GM12878 (cell line): ENCODE measurements at regions not wholly inside any gene's neighbourhood (a gene's known extent, or its start where the extent isn't known, plus 50 kb on each side); places are given as distances from the start of the nearest gene placed in this dataset.
A peak's percentile ranks its signal among the peaks of the same experiment; 100 is the strongest.

Source experiments
- ATAC-seq: fragments of 200-7000 bp; cut with Tn5 transposase; 3 replicates; pipeline ENCODE4 v1.9.1; 2020; ENCODE audit warnings: mild to moderate bottlenecking, moderate library complexity
- BruUV-seq: library from RNA; stranded (reverse); fragments of 400-500 nt; replicated peaks from 2 replicates; lab custom pipeline; 2021; lab: Mats Ljungman, UMichigan
- CTCF ChIA-PET: fragments of 300-600 bp; sonication (Branson Sonifier 250); formaldehyde crosslinking; extraction: SDS; loops from one replicate; lab custom pipeline; 2021; ENCODE audit warnings: inconsistent platforms; lab: Yijun Ruan, JAX
- POLR2A ChIA-PET: fragments of 350-600 bp; formaldehyde crosslinking; extraction: SDS; loops from one replicate; lab custom pipeline; 2021; ENCODE audit warnings: inconsistent platforms; lab: Charles Lee
- RAD21 ChIA-PET: fragments of 300-600 bp; sonication (Branson Sonifier 250); formaldehyde crosslinking; loops from one replicate; lab custom pipeline; 2023; ENCODE audit warnings: antibody characterized with exemption; ENCODE audit not compliant: unreplicated experiment; lab: Charles Lee
- SMC1A ChIA-PET: fragments of 300-600 bp; sonication (Branson Sonifier 250); formaldehyde crosslinking; loops from one replicate; lab custom pipeline; 2023; ENCODE audit not compliant: unreplicated experiment, uncharacterized antibody; lab: Charles Lee
- DNase-seq: peaks from one replicate; pipeline ENCODE4 v3.0.0-alpha.2; 2011; ENCODE audit warnings: low read depth, low spot score
- FAIRE-seq: peaks from 3 replicates; lab custom pipeline; 2011; peaks lifted over from hg19 to GRCh38; lab: Jason Lieb, UNC
- H2AFZ ChIP-seq: 2 replicates; pipeline ENCODE4 v1.6.0; 2011; ENCODE audit warnings: low read depth, low read length, control low read depth; ENCODE audit not compliant: control insufficient read depth
- H3K27ac ChIP-seq: 2 replicates; pipeline ENCODE4 v1.5.1; 2011; ENCODE audit warnings: control low read depth; ENCODE audit not compliant: control insufficient read depth, insufficient read depth
- H3K27me3 ChIP-seq, 2 experiments: replicated peaks in 1 of 2; 2 replicates each; pipeline versions ENCODE4 v1.6.0 to v1.6.1; 2011; ENCODE audit warnings: low read length in 1 of 2; ENCODE audit not compliant: control insufficient read depth in 2 of 2, insufficient read depth in 2 of 2
- H3K36me3 ChIP-seq, 2 experiments: 2 replicates each; pipeline ENCODE4 v1.5.1; 2011; ENCODE audit warnings: low read length in 1 of 2; ENCODE audit not compliant: control insufficient read depth in 2 of 2, insufficient read depth in 2 of 2
- H3K4me1 ChIP-seq: 2 replicates; pipeline ENCODE4 v1.6.1; 2011; ENCODE audit warnings: mild to moderate bottlenecking, low read length, moderate library complexity, mixed read lengths; ENCODE audit not compliant: control insufficient read depth, insufficient read depth
- H3K4me2 ChIP-seq: 2 replicates; pipeline ENCODE4 v1.6.0; 2011; ENCODE audit warnings: control low read depth; ENCODE audit not compliant: control insufficient read depth, insufficient read depth
- H3K4me3 ChIP-seq: fragments of 200-600 bp; sonication (generic); 2 replicates; pipeline ENCODE4 v1.5.1; 2016
- H3K79me2 ChIP-seq: 2 replicates; pipeline ENCODE4 v1.6.0; 2011; ENCODE audit warnings: low read length; ENCODE audit not compliant: control insufficient read depth, insufficient read depth
- H3K9ac ChIP-seq: 2 replicates; pipeline ENCODE4 v1.8.0; 2011; ENCODE audit warnings: low read length, control low read depth, mixed read lengths; ENCODE audit not compliant: control insufficient read depth, insufficient read depth
- H3K9me3 ChIP-seq: replicated peaks from 3 replicates; pipeline ENCODE4 v1.5.1; 2011; ENCODE audit warnings: mild to moderate bottlenecking, low read length; ENCODE audit not compliant: control insufficient read depth, insufficient read depth
- H4K20me1 ChIP-seq: 2 replicates; pipeline ENCODE4 v1.6.0; 2011; ENCODE audit not compliant: control insufficient read depth, insufficient read depth
- BRCA1 ChIP-seq: IDR thresholded peaks from 2 replicates; pipeline ENCODE4 v1.6.1; 2011; ENCODE audit warnings: low read depth, low read length, improper control_type of control experiment
- CHD4 ChIP-seq: fragments of 200-600 bp; sonication (generic); IDR thresholded peaks from 2 replicates; pipeline ENCODE4 v1.6.1; 2016; ENCODE audit warnings: mild to moderate bottlenecking
- GATAD2B ChIP-seq: fragments of 450-650 bp; conservative IDR thresholded peaks from 2 replicates; pipeline ENCODE4 v1.6.1; 2017; ENCODE audit warnings: low read depth, mild to moderate bottlenecking, moderate library complexity
- SP1 ChIP-seq: IDR thresholded peaks from one replicate; pipeline ENCODE4 v1.6.1; 2011; ENCODE audit warnings: low read depth, low read length
- SUZ12 ChIP-seq: fragments of 200-600 bp; sonication (generic); IDR thresholded peaks from one replicate; pipeline ENCODE4 v1.6.1; 2018; ENCODE audit warnings: antibody characterized with exemption, mild to moderate bottlenecking; ENCODE audit not compliant: unreplicated experiment
- TCF7 ChIP-seq: IDR thresholded peaks from 2 replicates; pipeline ENCODE4 v1.6.1; 2014; ENCODE audit warnings: antibody characterized with exemption, borderline replicate concordance
- WGBS: methylation state at CpG from one replicate; pipeline ENCODE4 v1.1.6; 2016; ENCODE audit warnings: low lambda C conversion rate; ENCODE audit not compliant: insufficient replicate concordance, insufficient coverage; ENCODE audit errors: missing lambda C conversion rate; 5-methylcytosine and 5-hydroxymethylcytosine counted together
- in situ Hi-C: fragments of 300-500 bp; cut with MboI; formaldehyde crosslinking; loops from 9 replicates; pipeline ENCODE4 v1.14.3; 2018; ENCODE audit warnings: mixed read lengths
- intact Hi-C: fragments of 100-400 bp; cut with micrococcal nuclease; formaldehyde crosslinking; loops from one replicate; pipeline ENCODE4 v1.14.2; 2022; ENCODE audit not compliant: unreplicated experiment
- TF ChIP-seq, protein P1 (sequence below): fragments of 450-650 bp; IDR thresholded peaks from 2 replicates; pipeline ENCODE4 v1.6.1; 2017; ENCODE audit warnings: mild to moderate bottlenecking
- TF ChIP-seq, protein P2 (sequence below): fragments of 450-650 bp; IDR thresholded peaks from 2 replicates; pipeline ENCODE4 v1.6.1; 2016; ENCODE audit warnings: mild to moderate bottlenecking
- TF ChIP-seq, protein P3 (sequence below): IDR thresholded peaks from 2 replicates; pipeline ENCODE4 v1.6.1; 2012; ENCODE audit warnings: low read depth, low read length, improper control_type of control experiment

DNA sequence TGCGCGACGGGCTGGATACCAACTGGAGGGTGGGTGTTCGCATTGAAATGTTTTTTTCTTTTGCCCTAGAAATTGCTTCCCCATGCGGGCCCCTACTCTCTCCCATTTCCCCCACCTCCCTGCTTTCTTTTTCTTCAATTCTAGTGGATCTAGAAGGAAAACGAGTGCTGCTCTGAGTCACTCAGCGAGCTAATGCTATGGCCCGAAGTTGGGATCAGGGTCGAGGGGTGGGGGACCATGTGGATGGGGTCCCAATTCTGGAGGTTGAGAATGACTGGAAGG lies 71.5 kb downstream of the SOX4 start:
- Histone ChIP-seq H4K20me1 (no peaks in the 10 kb centered on the region), H3K9me3 (no peaks in the 10 kb centered on the region; the same call in 2 of the 3 replicates), H3K4me1 (no peaks in the 10 kb centered on the region; the same call in 1 of the 2 replicates), H3K36me3 (no peaks in the 10 kb centered on the region), H3K4me2 (no peak overlapping the region), H3K9ac (no peak overlapping the region), H3K27me3 (peaks cover 11 to 22% of the 10 kb centered on the region in 2 experiments), H2AFZ (no peak overlapping the region), H3K27ac (no peak overlapping the region), H3K4me3 (no peak overlapping the region), H3K79me2 (no peaks in the 10 kb centered on the region)
- no peak for FAIRE-seq
- 26% methylated on average over 9 of the region's 9 CpGs for WGBS
- RAD21 ChIA-PET = no interaction called here
- SMC1A ChIA-PET = no interaction called here
- no peak for DNase-seq
- no peak for ATAC-seq
- intact Hi-C loops = no loop called here
- no peak for TF ChIP-seq SP1
- peak; percentile 28 for TF ChIP-seq SUZ12
- in situ Hi-C loops = no loop called here
- BruUV-seq = no TSS peak
- CTCF ChIA-PET = interaction anchor here (0.7 kb wide), 1 partner anchor 17 kb away, joined by 3 read pairs; no protein-coding TSS in a partner anchor
- POLR2A ChIA-PET = no interaction called here

DNA sequence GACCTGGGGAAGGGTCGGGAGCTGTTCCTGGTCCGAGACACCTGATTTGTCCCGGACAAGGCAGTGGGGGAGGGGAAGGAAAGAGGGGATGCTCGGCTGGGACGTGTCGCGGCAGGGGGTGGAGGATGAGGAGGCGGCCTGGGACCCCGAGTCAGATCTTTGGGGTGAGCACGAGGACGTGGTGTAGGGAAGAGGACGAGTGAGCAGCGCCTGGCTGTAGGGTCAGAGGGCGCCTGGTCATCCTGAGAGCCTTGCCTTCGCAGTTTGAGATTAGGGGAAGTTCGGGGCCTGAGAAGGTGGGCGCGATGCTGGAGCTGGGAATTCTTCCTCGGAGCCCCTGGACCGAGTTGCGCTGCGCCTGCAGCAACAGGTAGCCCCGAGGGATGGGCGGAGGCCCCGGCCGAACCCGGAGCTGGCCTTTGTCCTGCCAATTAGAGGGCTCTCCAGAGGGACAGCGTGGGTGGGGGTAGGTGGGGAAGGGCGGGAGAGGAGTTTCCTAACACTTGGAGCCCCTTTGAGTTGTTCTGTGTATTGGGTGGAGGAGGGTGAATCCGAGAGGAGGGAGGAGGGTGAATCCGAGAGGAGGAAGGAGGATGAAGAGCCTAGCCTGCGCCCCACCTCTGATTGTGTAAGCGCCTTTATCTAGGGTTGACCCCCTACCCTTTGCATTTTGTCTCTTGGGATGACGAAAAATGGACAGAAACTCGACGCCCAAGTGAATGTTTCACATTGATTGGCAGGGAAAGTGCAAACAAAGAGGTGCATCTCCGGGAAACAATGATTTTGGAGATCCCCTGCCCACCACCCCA lies 72.0 kb downstream of the SOX4 start:
- intact Hi-C loops = no loop called here
- H3K27ac ChIP-seq = no peak overlapping the region
- no peak overlapping the region for H3K9ac ChIP-seq
- peaks cover 11 to 22% of the 10 kb centered on the region in 2 experiments for H3K27me3 ChIP-seq
- in situ Hi-C loops = no loop called here
- 0 out of 2 replicates have a peak overlapping the region, but pooled peaks have one; percentile 41 for H3K4me3 ChIP-seq
- no peaks in the 10 kb centered on the region for H3K36me3 ChIP-seq
- peak; percentile 34 for ATAC-seq
- ChIA-PET SMC1A (no interaction called here), POLR2A (no interaction called here), RAD21 (interaction anchor here (0.6 kb wide), 1 partner anchor 100 kb away, joined by 3 read pairs; no protein-coding TSS in a partner anchor), CTCF (interaction anchor here (0.7 kb wide), 1 partner anchor 18 kb away, joined by 3 read pairs; no protein-coding TSS in a partner anchor)
- DNase-seq = no peak
- H3K4me1 ChIP-seq = no peaks in the 10 kb centered on the region; the same call in 1 of the 2 replicates
- H3K79me2 ChIP-seq = no peaks in the 10 kb centered on the region
- BruUV-seq = no TSS peak
- peak overlapping the region; percentile 72; the same call in 1 of the 2 replicates for H3K4me2 ChIP-seq
- 7% methylated on average over 31 of the region's 37 CpGs for WGBS
- H2AFZ ChIP-seq = no peak overlapping the region
- no peak for FAIRE-seq
- H4K20me1 ChIP-seq = no peaks in the 10 kb centered on the region
- H3K9me3 ChIP-seq = no peaks in the 10 kb centered on the region; the same call in 2 of the 3 replicates
- TF ChIP-seq, protein P1, sequence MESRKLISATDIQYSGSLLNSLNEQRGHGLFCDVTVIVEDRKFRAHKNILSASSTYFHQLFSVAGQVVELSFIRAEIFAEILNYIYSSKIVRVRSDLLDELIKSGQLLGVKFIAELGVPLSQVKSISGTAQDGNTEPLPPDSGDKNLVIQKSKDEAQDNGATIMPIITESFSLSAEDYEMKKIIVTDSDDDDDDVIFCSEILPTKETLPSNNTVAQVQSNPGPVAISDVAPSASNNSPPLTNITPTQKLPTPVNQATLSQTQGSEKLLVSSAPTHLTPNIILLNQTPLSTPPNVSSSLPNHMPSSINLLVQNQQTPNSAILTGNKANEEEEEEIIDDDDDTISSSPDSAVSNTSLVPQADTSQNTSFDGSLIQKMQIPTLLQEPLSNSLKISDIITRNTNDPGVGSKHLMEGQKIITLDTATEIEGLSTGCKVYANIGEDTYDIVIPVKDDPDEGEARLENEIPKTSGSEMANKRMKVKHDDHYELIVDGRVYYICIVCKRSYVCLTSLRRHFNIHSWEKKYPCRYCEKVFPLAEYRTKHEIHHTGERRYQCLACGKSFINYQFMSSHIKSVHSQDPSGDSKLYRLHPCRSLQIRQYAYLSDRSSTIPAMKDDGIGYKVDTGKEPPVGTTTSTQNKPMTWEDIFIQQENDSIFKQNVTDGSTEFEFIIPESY = no peak
- TF ChIP-seq, protein P2, sequence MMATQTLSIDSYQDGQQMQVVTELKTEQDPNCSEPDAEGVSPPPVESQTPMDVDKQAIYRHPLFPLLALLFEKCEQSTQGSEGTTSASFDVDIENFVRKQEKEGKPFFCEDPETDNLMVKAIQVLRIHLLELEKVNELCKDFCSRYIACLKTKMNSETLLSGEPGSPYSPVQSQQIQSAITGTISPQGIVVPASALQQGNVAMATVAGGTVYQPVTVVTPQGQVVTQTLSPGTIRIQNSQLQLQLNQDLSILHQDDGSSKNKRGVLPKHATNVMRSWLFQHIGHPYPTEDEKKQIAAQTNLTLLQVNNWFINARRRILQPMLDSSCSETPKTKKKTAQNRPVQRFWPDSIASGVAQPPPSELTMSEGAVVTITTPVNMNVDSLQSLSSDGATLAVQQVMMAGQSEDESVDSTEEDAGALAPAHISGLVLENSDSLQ = peak; percentile 62; the same call in 1 of the 2 replicates
- TF ChIP-seq GATAD2B (no peak), CHD4 (no peak), TCF7 (no peak), SUZ12 (peak; percentile 18), BRCA1 (no peak)
- TF ChIP-seq, protein P3, sequence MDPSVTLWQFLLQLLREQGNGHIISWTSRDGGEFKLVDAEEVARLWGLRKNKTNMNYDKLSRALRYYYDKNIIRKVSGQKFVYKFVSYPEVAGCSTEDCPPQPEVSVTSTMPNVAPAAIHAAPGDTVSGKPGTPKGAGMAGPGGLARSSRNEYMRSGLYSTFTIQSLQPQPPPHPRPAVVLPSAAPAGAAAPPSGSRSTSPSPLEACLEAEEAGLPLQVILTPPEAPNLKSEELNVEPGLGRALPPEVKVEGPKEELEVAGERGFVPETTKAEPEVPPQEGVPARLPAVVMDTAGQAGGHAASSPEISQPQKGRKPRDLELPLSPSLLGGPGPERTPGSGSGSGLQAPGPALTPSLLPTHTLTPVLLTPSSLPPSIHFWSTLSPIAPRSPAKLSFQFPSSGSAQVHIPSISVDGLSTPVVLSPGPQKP = no peak
